OCI-LY1 (cell line): ENCODE measurements at regions not wholly inside any gene's neighbourhood (a gene's known extent, or its start where the extent isn't known, plus 50 kb on each side); places are given as distances from the start of the nearest gene placed in this dataset.

Experiments used
- H2AFZ ChIP-seq: fragments of 200-600 bp; sonication (generic), shearing (Covaris generic); 2 replicates; pipeline ENCODE4 v1.6.0; 2014; ENCODE audit warnings: antibody characterized with exemption, mild to moderate bottlenecking, low read length
- H3F3A ChIP-seq: fragments of 200-600 bp; sonication (generic), shearing (Covaris generic); 2 replicates; pipeline ENCODE4 v1.6.0; 2014; ENCODE audit warnings: mild to moderate bottlenecking, antibody characterized with exemption, low read length, moderate library complexity; ENCODE audit not compliant: insufficient read depth
- H3K27ac ChIP-seq: fragments of 200-600 bp; sonication (generic); 2 replicates; pipeline ENCODE4 v1.5.1; 2014; ENCODE audit warnings: low read length, mixed run types, mild to moderate bottlenecking, low read depth; ENCODE audit not compliant: poor library complexity, severe bottlenecking
- H3K27me3 ChIP-seq: fragments of 200-600 bp; sonication (generic); 2 replicates; pipeline ENCODE4 v1.6.0; 2014; ENCODE audit warnings: antibody characterized with exemption, mild to moderate bottlenecking, low read length, moderate library complexity; ENCODE audit not compliant: insufficient read depth
- H3K36me3 ChIP-seq: fragments of 200-600 bp; sonication (generic); 2 replicates; pipeline ENCODE4 v1.6.1; 2014; ENCODE audit warnings: mild to moderate bottlenecking, antibody characterized with exemption, low read length, moderate library complexity, mixed read lengths; ENCODE audit not compliant: insufficient read depth
- H3K4me1 ChIP-seq: fragments of 200-600 bp; sonication (generic); 2 replicates; pipeline ENCODE4 v1.5.1; 2014; ENCODE audit warnings: mild to moderate bottlenecking, low read length, moderate library complexity; ENCODE audit not compliant: insufficient read depth, severe bottlenecking
- H3K4me2 ChIP-seq: fragments of 200-600 bp; sonication (generic), shearing (Covaris generic); 2 replicates; pipeline ENCODE4 v1.6.1; 2014; ENCODE audit warnings: low read length
- H3K4me3 ChIP-seq: fragments of 200-600 bp; sonication (generic); 2 replicates; pipeline ENCODE4 v1.5.1; 2014; ENCODE audit warnings: low read length, low read depth, mild to moderate bottlenecking, mixed read lengths; ENCODE audit not compliant: poor library complexity, severe bottlenecking
- H3K79me2 ChIP-seq: fragments of 200-600 bp; shearing (Covaris generic); 2 replicates; pipeline ENCODE4 v1.6.1; 2016; ENCODE audit warnings: mixed run types, low read length, mixed read lengths; ENCODE audit not compliant: insufficient read depth
- H3K9ac ChIP-seq: fragments of 200-600 bp; sonication (generic), shearing (Covaris generic); 2 replicates; pipeline ENCODE4 v1.6.1; 2014; ENCODE audit warnings: mild to moderate bottlenecking, low read length, mixed read lengths
- H3K9me2 ChIP-seq: fragments of 200-600 bp; sonication (generic), shearing (Covaris generic); 2 replicates; pipeline ENCODE4 v1.6.1; 2014; ENCODE audit warnings: low read depth, mild to moderate bottlenecking, low read length, mixed read lengths
- H3K9me3 ChIP-seq: fragments of 200-600 bp; shearing (Covaris generic); 2 replicates; pipeline ENCODE4 v1.6.1; 2014; ENCODE audit warnings: low read length, mixed read lengths
- H4K20me1 ChIP-seq: fragments of 200-600 bp; sonication (generic), shearing (Covaris generic); 2 replicates; pipeline ENCODE4 v1.6.0; 2016; ENCODE audit warnings: mild to moderate bottlenecking, low read length; ENCODE audit not compliant: insufficient read depth
- EZH2 ChIP-seq: fragments of 200-600 bp; sonication (generic), shearing (Covaris generic); IDR thresholded peaks from 2 replicates; pipeline ENCODE4 v1.8.0; 2017; ENCODE audit warnings: borderline replicate concordance, mixed run types, mild to moderate bottlenecking, antibody characterized with exemption, low read length, moderate library complexity, mixed read lengths
- TF ChIP-seq, protein P1 (sequence below): fragments of 200-600 bp; sonication (generic), shearing (Covaris generic); IDR thresholded peaks from 2 replicates; pipeline ENCODE4 v1.5.1; 2017; ENCODE audit warnings: mild to moderate bottlenecking, antibody characterized with exemption, low read length, moderate library complexity, mixed read lengths

DNA sequence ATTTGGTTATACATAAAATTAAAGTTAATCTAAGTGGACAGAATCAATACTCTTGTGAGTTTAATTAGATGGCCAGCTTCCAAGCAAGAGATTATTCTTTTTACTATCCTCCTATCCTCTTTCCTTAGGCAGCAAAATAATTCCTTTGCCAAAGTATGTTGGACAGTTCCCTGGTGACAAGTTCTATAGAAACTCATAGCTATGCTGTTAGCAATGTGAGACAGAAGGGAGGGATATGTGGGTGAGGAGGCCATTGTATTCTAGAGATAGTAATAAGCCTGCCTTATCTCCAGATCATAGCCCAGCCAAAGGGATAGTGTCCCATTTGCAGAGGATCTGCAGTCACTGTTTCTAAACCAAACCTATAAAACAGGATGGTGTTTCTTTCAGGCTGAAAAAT, 181.6 kb upstream of the HDAC9 start:
- H3K27me3 ChIP-seq: no peaks in the 10 kb centered on the region
- H4K20me1 ChIP-seq: no peaks in the 10 kb centered on the region
- no peaks in the 10 kb centered on the region for H3K79me2 ChIP-seq
- no peak overlapping the region for H3K27ac ChIP-seq
- H3K36me3 ChIP-seq: no peaks in the 10 kb centered on the region
- no peak overlapping the region for H3K4me3 ChIP-seq
- no peaks in the 10 kb centered on the region for H3F3A ChIP-seq
- TF ChIP-seq, protein P1, sequence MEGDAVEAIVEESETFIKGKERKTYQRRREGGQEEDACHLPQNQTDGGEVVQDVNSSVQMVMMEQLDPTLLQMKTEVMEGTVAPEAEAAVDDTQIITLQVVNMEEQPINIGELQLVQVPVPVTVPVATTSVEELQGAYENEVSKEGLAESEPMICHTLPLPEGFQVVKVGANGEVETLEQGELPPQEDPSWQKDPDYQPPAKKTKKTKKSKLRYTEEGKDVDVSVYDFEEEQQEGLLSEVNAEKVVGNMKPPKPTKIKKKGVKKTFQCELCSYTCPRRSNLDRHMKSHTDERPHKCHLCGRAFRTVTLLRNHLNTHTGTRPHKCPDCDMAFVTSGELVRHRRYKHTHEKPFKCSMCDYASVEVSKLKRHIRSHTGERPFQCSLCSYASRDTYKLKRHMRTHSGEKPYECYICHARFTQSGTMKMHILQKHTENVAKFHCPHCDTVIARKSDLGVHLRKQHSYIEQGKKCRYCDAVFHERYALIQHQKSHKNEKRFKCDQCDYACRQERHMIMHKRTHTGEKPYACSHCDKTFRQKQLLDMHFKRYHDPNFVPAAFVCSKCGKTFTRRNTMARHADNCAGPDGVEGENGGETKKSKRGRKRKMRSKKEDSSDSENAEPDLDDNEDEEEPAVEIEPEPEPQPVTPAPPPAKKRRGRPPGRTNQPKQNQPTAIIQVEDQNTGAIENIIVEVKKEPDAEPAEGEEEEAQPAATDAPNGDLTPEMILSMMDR: no peak
- no peak for TF ChIP-seq EZH2
- H3K4me2 ChIP-seq: no peak overlapping the region
- H3K9ac ChIP-seq: no peak overlapping the region
- H3K9me2 ChIP-seq: no peaks in the 10 kb centered on the region
- no peak overlapping the region for H2AFZ ChIP-seq
- no peaks in the 10 kb centered on the region for H3K9me3 ChIP-seq
- no peaks in the 10 kb centered on the region for H3K4me1 ChIP-seq

DNA sequence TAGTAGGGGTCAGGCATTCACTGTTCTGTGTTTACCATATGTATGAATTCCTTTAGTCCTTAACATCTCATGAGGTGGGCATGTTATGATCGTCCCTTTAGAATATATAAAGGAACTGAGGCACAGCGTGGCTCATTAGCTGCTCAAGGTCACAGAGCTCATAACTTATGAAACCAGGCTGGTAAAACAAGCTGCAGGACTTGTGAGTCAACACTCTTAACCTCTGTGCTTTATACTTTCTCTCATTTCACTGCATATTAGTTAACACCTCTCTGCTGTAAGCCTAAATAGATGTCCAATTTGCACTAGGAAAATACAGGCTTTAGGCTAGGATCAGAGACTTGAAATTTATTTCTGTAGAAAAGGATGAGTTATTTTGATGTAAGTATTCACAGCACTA, 180.3 kb upstream of the HDAC9 start:
- Histone ChIP-seq H3K9ac (no peak overlapping the region), H3K9me3 (no peaks in the 10 kb centered on the region), H3F3A (no peaks in the 10 kb centered on the region), H3K27ac (no peak overlapping the region), H3K4me3 (no peak overlapping the region), H3K36me3 (no peaks in the 10 kb centered on the region), H3K79me2 (no peaks in the 10 kb centered on the region), H3K27me3 (no peaks in the 10 kb centered on the region), H4K20me1 (no peaks in the 10 kb centered on the region), H3K9me2 (no peaks in the 10 kb centered on the region), H3K4me2 (no peak overlapping the region), H2AFZ (no peak overlapping the region), H3K4me1 (no peaks in the 10 kb centered on the region)
- TF ChIP-seq, protein P1: no peak
- TF ChIP-seq EZH2: no peak

DNA sequence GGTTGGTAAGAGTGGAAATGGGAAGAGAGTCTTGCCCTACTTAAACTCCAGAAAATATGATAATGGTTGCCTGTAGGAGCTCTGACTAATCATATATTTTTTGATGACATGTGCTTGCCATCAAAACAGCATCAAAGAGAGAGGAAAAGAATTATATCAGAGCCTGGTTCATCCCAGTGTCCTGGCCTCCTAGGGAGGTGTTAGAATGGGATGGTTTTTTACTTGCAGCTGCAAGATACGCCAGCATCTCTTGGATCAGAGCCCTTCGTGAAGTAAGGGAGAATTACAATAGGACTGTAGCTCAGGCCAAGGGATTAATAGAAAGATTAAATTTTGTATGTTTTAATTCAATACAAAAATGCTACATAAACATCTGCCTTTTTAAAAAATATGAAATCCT, 177.6 kb upstream of the HDAC9 start:
- no peak overlapping the region for H3K4me3 ChIP-seq
- TF ChIP-seq EZH2: no peak
- TF ChIP-seq, protein P1: no peak
- no peaks in the 10 kb centered on the region for H3K9me2 ChIP-seq
- no peaks in the 10 kb centered on the region for H4K20me1 ChIP-seq
- H3K9me3 ChIP-seq: no peaks in the 10 kb centered on the region
- H3K4me1 ChIP-seq: no peaks in the 10 kb centered on the region
- no peak overlapping the region for H3K9ac ChIP-seq
- H2AFZ ChIP-seq: no peak overlapping the region
- H3K4me2 ChIP-seq: no peak overlapping the region
- no peaks in the 10 kb centered on the region for H3K27me3 ChIP-seq
- H3K79me2 ChIP-seq: no peaks in the 10 kb centered on the region
- H3K36me3 ChIP-seq: no peaks in the 10 kb centered on the region
- no peak overlapping the region for H3K27ac ChIP-seq
- H3F3A ChIP-seq: no peaks in the 10 kb centered on the region
